ENCODE measurements at regions not wholly inside any gene's neighbourhood (a gene's known extent, or its start where the extent isn't known, plus 50 kb on each side); places are given as distances from the start of the nearest gene placed in this dataset.
"Not testable (repeated sequence)": the region's sequence is repeated elsewhere in the genome, so short reads cannot be mapped to it uniquely, and the experiment has no call there.

DNA sequence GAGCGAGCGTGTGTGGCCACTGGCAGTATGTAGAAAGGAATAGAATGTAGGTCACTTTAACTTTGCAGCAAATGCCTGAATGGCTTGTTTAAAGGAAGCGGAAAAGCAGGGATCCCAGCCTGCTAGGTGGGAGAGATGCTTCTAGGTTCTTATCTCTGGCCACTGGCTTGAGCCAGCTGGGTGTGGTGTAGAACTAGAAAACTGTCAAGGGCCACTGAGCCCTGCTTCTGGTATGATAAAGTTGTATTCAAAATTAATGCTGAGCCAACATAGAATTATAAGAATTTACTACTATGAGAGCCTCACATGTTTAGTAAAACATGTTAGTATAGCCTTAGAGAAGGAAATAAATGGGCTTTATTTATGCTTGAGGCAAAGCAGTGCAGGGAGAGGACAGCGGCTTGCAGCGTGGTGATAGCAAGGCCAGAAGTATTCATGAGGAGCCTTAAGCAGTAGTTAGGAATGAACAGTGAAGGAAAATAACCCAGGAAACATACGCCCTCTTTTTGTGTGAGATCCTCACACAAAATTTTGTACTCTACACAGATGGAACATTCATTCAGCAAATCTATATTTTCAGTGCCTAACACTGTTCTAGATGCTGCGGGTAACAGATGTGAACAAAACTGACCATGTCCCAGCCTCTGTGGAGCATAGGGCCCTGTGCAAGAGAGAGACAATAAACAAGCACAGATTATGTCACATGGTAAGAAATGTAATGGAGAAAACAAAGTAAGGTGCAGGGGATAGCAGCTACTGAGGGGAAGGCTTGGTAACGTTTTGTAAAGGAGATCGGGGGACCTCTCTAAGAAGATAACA is 863.2 kb downstream of the DIAPH3 start:
- no peak for ATAC-seq
- no peak overlapping the region for H3K27ac Mint-ChIP-seq
- H3K4me1 Mint-ChIP-seq, result no peaks in the 10 kb centered on the region
- peaks cover 0 to 7% of the 10 kb centered on the region in 2 donors for H3K9me3 Mint-ChIP-seq
- no peak for DNase-seq
- no peak overlapping the region for H3K4me3 Mint-ChIP-seq
- H3K27me3 Mint-ChIP-seq, result peaks cover 8% of the 10 kb centered on the region

DNA sequence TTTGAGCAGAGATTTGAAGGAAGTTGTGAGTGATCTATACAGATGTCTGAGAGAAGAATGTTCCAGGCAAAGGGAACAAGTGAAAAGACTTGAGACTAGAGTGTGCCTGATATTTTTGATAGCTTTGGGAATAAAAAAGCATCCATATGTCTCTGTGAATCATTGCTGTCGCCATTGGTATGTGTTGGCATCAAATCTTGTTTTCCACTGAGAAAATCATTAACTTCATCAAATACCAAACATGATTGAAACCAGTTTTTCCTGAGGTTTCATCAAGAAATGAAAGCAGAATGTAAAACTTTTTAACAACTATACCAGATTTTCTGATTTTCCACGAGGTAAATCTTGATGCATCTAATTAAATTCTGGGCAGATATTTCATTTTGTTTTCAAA is 862.6 kb downstream of the DIAPH3 start:
- H3K27ac Mint-ChIP-seq, result no peak overlapping the region
- peaks cover 0 to under 1% of the 10 kb centered on the region in 2 donors for H3K9me3 Mint-ChIP-seq
- peaks cover 8% of the 10 kb centered on the region for H3K27me3 Mint-ChIP-seq
- no peak for ATAC-seq
- no peaks in the 10 kb centered on the region for H3K4me1 Mint-ChIP-seq
- no peak for DNase-seq
- no peak overlapping the region for H3K4me3 Mint-ChIP-seq

DNA sequence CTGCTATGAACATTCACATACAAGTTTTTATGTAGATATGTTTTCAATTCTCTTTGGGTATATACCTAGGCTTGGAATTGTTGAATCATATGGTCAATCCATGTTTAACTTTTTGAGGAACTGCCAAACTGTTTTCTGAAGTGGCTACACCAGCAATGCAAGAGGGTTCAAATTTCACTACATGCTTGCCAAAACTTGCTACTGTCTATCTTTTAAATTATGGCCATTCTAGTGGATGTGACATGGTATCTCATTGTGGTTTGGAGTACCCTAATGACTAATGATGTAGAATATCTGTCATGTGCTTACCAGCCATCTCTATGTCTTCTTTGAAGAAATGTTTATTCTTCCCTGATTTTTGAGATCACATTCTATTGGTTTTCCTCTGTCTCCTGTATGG is 860.3 kb downstream of the DIAPH3 start:
- Mint-ChIP-seq H3K4me3 (no peak overlapping the region), H3K4me1 (no peaks in the 10 kb centered on the region), H3K9me3 (no peaks in the 10 kb centered on the region), H3K27ac (no peak overlapping the region), H3K27me3 (peaks cover 15% of the 10 kb centered on the region)
- ATAC-seq (no peak), DNase-seq (no peak)

- H3K4me1 Mint-ChIP-seq, result no peaks in the 10 kb centered on the region
- no peak overlapping the region for H3K4me3 Mint-ChIP-seq
- DNase-seq (no peak), ATAC-seq (no peak)
- H3K27me3 Mint-ChIP-seq, result peaks cover 15% of the 10 kb centered on the region
- H3K27ac Mint-ChIP-seq, result no peak overlapping the region
- no peaks in the 10 kb centered on the region for H3K9me3 Mint-ChIP-seq
Measured at GRCh38 chr13:59304596-59304995, 859.1 kb downstream of the DIAPH3 start.

GRCh38 chr13:59305896-59306295 is 857.8 kb downstream of the DIAPH3 start:
- ATAC-seq (no peak), DNase-seq (no peak)
- Mint-ChIP-seq H3K9me3 (no peaks in the 10 kb centered on the region), H3K27ac (no peak overlapping the region), H3K4me1 (no peaks in the 10 kb centered on the region), H3K27me3 (peaks cover 15% of the 10 kb centered on the region), H3K4me3 (no peak overlapping the region)

DNA sequence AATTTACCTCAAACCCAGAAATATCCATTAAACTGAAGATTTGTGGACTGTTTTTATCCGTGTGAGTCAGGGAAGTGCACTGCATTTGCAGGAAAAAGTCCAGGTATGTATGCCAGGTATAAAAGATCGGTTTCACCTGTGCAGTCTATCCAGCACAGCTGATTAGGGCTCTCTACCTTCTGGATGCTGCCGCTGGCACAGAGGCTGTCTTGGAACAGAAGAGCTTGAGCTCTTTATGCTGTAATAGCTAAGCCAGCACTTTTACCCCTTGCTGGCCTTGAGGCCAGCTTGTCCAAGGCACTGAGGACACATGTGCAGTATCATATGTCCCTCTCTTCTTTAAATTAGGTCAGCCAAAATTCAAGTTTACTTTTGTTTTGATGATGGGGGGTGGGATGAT is 851.0 kb downstream of the DIAPH3 start:
- no peaks in the 10 kb centered on the region for H3K4me1 Mint-ChIP-seq
- H3K27me3 Mint-ChIP-seq, result peaks cover 2% of the 10 kb centered on the region
- ATAC-seq (no peak), DNase-seq (no peak)
- H3K4me3 Mint-ChIP-seq, result no peak overlapping the region
- no peaks in the 10 kb centered on the region for H3K9me3 Mint-ChIP-seq
- no peak overlapping the region for H3K27ac Mint-ChIP-seq

GRCh38 chr13:59318320-59318930 is 845.3 kb downstream of the DIAPH3 start:
- peaks cover 6% of the 10 kb centered on the region for H3K27me3 Mint-ChIP-seq
- ATAC-seq (no peak), DNase-seq (peak; percentile 31 to 37)
- H3K4me3 Mint-ChIP-seq, result no peak overlapping the region
- H3K27ac Mint-ChIP-seq, result no peak overlapping the region
- no peaks in the 10 kb centered on the region for H3K4me1 Mint-ChIP-seq
- no peaks in the 10 kb centered on the region for H3K9me3 Mint-ChIP-seq

DNA sequence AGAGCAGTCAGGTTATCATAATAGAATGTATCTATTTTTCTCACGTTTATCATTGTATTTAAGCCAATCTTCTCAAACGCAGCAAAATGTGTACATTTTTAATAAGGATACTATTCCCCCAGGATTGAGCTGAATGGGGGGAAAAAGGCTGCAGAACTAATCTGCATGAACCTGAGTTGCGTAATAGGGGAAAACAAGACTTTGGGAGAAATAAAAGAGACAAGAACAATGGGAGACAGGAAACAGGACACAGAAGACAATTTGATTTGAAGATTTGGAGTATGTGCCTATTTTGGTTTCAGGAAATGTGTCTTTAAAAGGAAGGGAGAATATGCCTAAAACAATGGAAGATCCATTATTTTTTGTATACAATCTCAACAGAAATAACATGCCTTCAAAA is 844.5 kb downstream of the DIAPH3 start:
- Mint-ChIP-seq H3K4me3 (no peak overlapping the region), H3K27ac (no peak overlapping the region), H3K27me3 (peaks cover 6% of the 10 kb centered on the region), H3K4me1 (no peaks in the 10 kb centered on the region), H3K9me3 (no peaks in the 10 kb centered on the region)
- no peak for ATAC-seq
- no peak for DNase-seq

- no peaks in the 10 kb centered on the region for H3K9me3 Mint-ChIP-seq
- no peaks in the 10 kb centered on the region for H3K4me1 Mint-ChIP-seq
- DNase-seq (no peak), ATAC-seq (no peak)
- no peak overlapping the region for H3K4me3 Mint-ChIP-seq
- H3K27me3 Mint-ChIP-seq, result peaks cover 6% of the 10 kb centered on the region
- H3K27ac Mint-ChIP-seq, result no peak overlapping the region
Measured at GRCh38 chr13:59320021-59320420, 843.7 kb downstream of the DIAPH3 start.

GRCh38 chr13:59324401-59324800 is 839.3 kb downstream of the DIAPH3 start:
- DNase-seq, H3K4me1 Mint-ChIP-seq, ATAC-seq, H3K9me3 Mint-ChIP-seq, H3K27ac Mint-ChIP-seq, H3K27me3 Mint-ChIP-seq, H3K4me3 Mint-ChIP-seq: not testable (repeated sequence)

GRCh38 chr13:59326717-59327116 is 837.0 kb downstream of the DIAPH3 start:
- H3K4me1 Mint-ChIP-seq, result no peaks in the 10 kb centered on the region
- ATAC-seq (no peak), DNase-seq (no peak)
- no peaks in the 10 kb centered on the region for H3K27me3 Mint-ChIP-seq
- no peak overlapping the region for H3K4me3 Mint-ChIP-seq
- no peak overlapping the region for H3K27ac Mint-ChIP-seq
- H3K9me3 Mint-ChIP-seq, result peaks cover 0 to 5% of the 10 kb centered on the region in 2 donors

DNA sequence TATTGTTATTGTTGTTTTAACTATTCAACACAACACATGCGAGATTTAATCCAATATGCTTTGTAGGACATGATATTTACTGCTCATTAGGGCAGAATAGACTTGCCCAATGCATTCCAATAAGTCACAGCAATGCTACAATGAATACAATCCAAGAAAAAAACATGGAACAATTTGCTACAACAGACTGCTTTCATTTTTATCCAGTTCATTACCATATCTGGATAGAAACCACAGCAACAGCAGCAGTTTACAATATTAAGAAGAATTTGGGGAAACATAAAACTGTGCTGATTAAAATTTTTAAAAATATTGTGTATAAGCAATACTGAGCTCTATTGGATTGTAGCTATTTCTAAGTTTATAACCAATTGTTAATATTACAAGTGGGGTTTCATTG is 833.0 kb downstream of the DIAPH3 start:
- H3K27me3 Mint-ChIP-seq, result no peaks in the 10 kb centered on the region
- no peaks in the 10 kb centered on the region for H3K4me1 Mint-ChIP-seq
- no peak overlapping the region for H3K4me3 Mint-ChIP-seq
- ATAC-seq (no peak), DNase-seq (no peak)
- no peak overlapping the region for H3K27ac Mint-ChIP-seq
- peaks cover 0 to 5% of the 10 kb centered on the region in 2 donors for H3K9me3 Mint-ChIP-seq

GRCh38 chr13:59332966-59333365 is 830.8 kb downstream of the DIAPH3 start:
- no peak overlapping the region for H3K27ac Mint-ChIP-seq
- H3K4me3 Mint-ChIP-seq, result no peak overlapping the region
- H3K9me3 Mint-ChIP-seq, result no peaks in the 10 kb centered on the region
- ATAC-seq (no peak), DNase-seq (no peak)
- peaks cover 8% of the 10 kb centered on the region for H3K27me3 Mint-ChIP-seq
- H3K4me1 Mint-ChIP-seq, result no peaks in the 10 kb centered on the region

- H3K4me1 Mint-ChIP-seq, result no peaks in the 10 kb centered on the region
- ATAC-seq (no peak), DNase-seq (no peak)
- no peak overlapping the region for H3K27ac Mint-ChIP-seq
- no peaks in the 10 kb centered on the region for H3K9me3 Mint-ChIP-seq
- H3K27me3 Mint-ChIP-seq, result peaks cover 8% of the 10 kb centered on the region
- no peak overlapping the region for H3K4me3 Mint-ChIP-seq
Measured at GRCh38 chr13:59337070-59337469, 826.7 kb downstream of the DIAPH3 start.

DNA sequence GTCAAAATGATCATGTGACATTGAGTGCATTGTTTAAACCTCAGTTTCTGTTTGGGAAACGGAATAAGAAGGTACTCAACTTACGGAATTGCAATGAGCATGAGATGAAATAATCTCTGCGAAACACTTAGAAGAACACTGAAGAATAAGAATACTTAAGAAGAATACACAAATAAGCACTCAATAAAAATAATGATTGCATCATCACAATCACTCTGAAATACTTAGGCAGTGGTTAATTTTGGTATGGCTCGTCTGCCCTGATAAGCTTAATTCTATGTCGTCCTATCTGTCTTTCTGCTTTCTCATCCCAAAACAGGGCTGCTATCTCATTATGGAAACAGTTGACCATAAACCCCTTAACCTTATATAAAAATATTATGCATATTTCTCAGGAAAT is 823.6 kb downstream of the DIAPH3 start:
- Mint-ChIP-seq H3K9me3 (no peaks in the 10 kb centered on the region), H3K4me1 (no peaks in the 10 kb centered on the region), H3K4me3 (no peak overlapping the region), H3K27ac (no peak overlapping the region), H3K27me3 (peaks cover 8% of the 10 kb centered on the region)
- ATAC-seq (no peak), DNase-seq (no peak)

GRCh38 chr13:59340581-59340980 is 823.1 kb downstream of the DIAPH3 start:
- H3K4me3 Mint-ChIP-seq, result no peak overlapping the region
- H3K27ac Mint-ChIP-seq, result no peak overlapping the region
- peaks cover 8% of the 10 kb centered on the region for H3K27me3 Mint-ChIP-seq
- no peak for DNase-seq
- ATAC-seq, result no peak
- H3K4me1 Mint-ChIP-seq, result no peaks in the 10 kb centered on the region
- no peaks in the 10 kb centered on the region for H3K9me3 Mint-ChIP-seq

DNA sequence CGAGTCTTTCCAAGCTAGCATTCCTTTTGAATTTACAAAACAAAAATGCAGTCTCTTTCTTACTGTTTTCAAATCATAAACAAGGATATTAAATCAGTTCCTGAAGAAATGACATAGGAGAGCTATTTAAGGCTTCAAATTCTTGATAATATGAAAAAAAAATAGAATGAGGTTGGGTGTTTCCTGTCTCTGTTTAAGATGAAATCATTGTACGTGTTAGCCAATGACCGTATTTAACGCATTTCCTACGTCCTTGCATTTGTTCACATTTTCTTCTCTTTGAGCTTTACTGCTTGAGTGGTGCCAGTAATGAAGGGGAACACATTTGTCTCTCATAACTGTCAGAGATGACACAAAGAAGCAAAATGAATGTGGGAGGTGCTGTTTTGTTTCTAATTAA is 821.3 kb downstream of the DIAPH3 start:
- no peaks in the 10 kb centered on the region for H3K9me3 Mint-ChIP-seq
- ATAC-seq, result no peak
- no peaks in the 10 kb centered on the region for H3K4me1 Mint-ChIP-seq
- DNase-seq, result no peak
- H3K4me3 Mint-ChIP-seq, result no peak overlapping the region
- H3K27me3 Mint-ChIP-seq, result peaks cover 8% of the 10 kb centered on the region
- H3K27ac Mint-ChIP-seq, result no peak overlapping the region
